Caco-2 (cell line): ENCODE measurements at regions not wholly inside any gene's neighbourhood (a gene's known extent, or its start where the extent isn't known, plus 50 kb on each side); places are given as distances from the start of the nearest gene placed in this dataset.

Experiments
- BruUV-seq: library from RNA; stranded (reverse); fragments of 400-500 nt; replicated peaks from 2 replicates; lab custom pipeline; 2021; lab: Mats Ljungman, UMichigan
- CTCF ChIA-PET: fragments of 300-600 bp; sonication (Branson Sonifier 250); formaldehyde crosslinking; loops from one replicate; lab custom pipeline; 2022; ENCODE audit warnings: antibody characterized with exemption; lab: Charles Lee
- POLR2A ChIA-PET: fragments of 300-600 bp; sonication (Branson Sonifier 250); formaldehyde crosslinking; loops from one replicate; lab custom pipeline; 2022; ENCODE audit warnings: antibody characterized with exemption; lab: Charles Lee
- DNase-seq, 2 experiments: peaks; one replicate each; pipeline versions ENCODE4 v3.0.0 to v3.0.0-alpha.2; 2020 to 2022
- H3K27me3 ChIP-seq: replicated peaks from 2 replicates; pipeline ENCODE4 v1.6.0; 2011; ENCODE audit warnings: low read length; ENCODE audit not compliant: control insufficient read depth, insufficient read depth
- H3K36me3 ChIP-seq: 2 replicates; pipeline ENCODE4 v1.5.1; 2011; ENCODE audit warnings: low read length; ENCODE audit not compliant: control insufficient read depth, insufficient read depth
- H3K4me1 ChIP-seq: fragments of 250-450 bp; sonication (Bioruptor Pico); 2 replicates; pipeline ENCODE4 v1.5.1; 2020; ENCODE audit warnings: mild to moderate bottlenecking
- H3K4me3 ChIP-seq: 2 replicates; pipeline ENCODE4 v1.5.1; 2011; ENCODE audit warnings: low read depth, mild to moderate bottlenecking, control low read depth, low read length
- H3K9me3 ChIP-seq: fragments of 250-450 bp; sonication (Bioruptor Pico); 2 replicates; pipeline ENCODE4 v1.5.1; 2020; ENCODE audit warnings: mild to moderate bottlenecking, moderate library complexity
- H3K27ac Mint-ChIP-seq: one replicate; pipeline ENCODE4 v1.8.0; 2022; ENCODE audit warnings: mixed read lengths; ENCODE audit not compliant: unreplicated experiment
- H3K27me3 Mint-ChIP-seq: one replicate; pipeline ENCODE4 v1.8.0; 2022; ENCODE audit warnings: mixed read lengths; ENCODE audit not compliant: insufficient read depth, unreplicated experiment
- H3K36me3 Mint-ChIP-seq: one replicate; pipeline ENCODE4 v1.8.0; 2022; ENCODE audit warnings: mild to moderate bottlenecking, mixed read lengths; ENCODE audit not compliant: insufficient read depth, unreplicated experiment
- H3K4me1 Mint-ChIP-seq: one replicate; pipeline ENCODE4 v1.8.0; 2022; ENCODE audit warnings: low read depth, mixed read lengths; ENCODE audit not compliant: unreplicated experiment
- H3K4me3 Mint-ChIP-seq: one replicate; pipeline ENCODE4 v1.8.0; 2022; ENCODE audit warnings: mild to moderate bottlenecking, moderate library complexity, mixed read lengths; ENCODE audit not compliant: unreplicated experiment
- H3K9me3 Mint-ChIP-seq: one replicate; pipeline ENCODE4 v1.8.0; 2022; ENCODE audit warnings: mixed read lengths; ENCODE audit not compliant: unreplicated experiment
- CTCF ChIP-seq, 2 experiments: fragments of 200-600 bp in 1 of 2; IDR thresholded peaks; 1 replicate in 1 of 2; 2 replicates in 1 of 2; pipeline versions ENCODE4 v1.5.1 to v1.8.0; 2011 to 2022; ENCODE audit warnings: antibody characterized with exemption in 1 of 2, control low read depth in 1 of 2, inconsistent platforms in 1 of 2, low read depth in 1 of 2, low read length in 1 of 2, mild to moderate bottlenecking in 1 of 2, moderate library complexity in 1 of 2; ENCODE audit not compliant: insufficient read depth in 1 of 2, severe bottlenecking in 1 of 2, unreplicated experiment in 1 of 2
- intact Hi-C: fragments of 100-400 bp; cut with micrococcal nuclease; formaldehyde crosslinking; loops from one replicate; pipeline ENCODE4 v1.10.0; 2022; ENCODE audit not compliant: unreplicated experiment

GRCh38 chr5:2192496-2192895 lies 309.8 kb upstream of the IRX4 start:
- Mint-ChIP-seq H3K27me3 (peaks cover 7% of the 10 kb centered on the region), H3K36me3 (no peaks in the 10 kb centered on the region), H3K4me1 (no peaks in the 10 kb centered on the region), H3K4me3 (no peak overlapping the region), H3K27ac (no peak overlapping the region), H3K9me3 (peaks cover 13% of the 10 kb centered on the region)
- Histone ChIP-seq H3K27me3 (no peaks in the 10 kb centered on the region), H3K36me3 (no peaks in the 10 kb centered on the region), H3K4me1 (no peaks in the 10 kb centered on the region), H3K4me3 (no peak overlapping the region), H3K9me3 (peaks cover 6% of the 10 kb centered on the region; the same call in 1 of the 2 replicates)
- POLR2A ChIA-PET = no interaction called here
- TF ChIP-seq CTCF (IDR thresholded peaks at IDR 0.05; ENCODE audit: insufficient read depth in 1 of 2, low read depth in 1 of 2, low read length in 1 of 2, severe bottlenecking in 1 of 2, unreplicated experiment in 1 of 2) = no peak
- DNase-seq = no peak
- CTCF ChIA-PET = no interaction called here
- no TSS peak for BruUV-seq
- intact Hi-C loops = no loop called here

GRCh38 chr5:2191972-2192371 lies 309.2 kb upstream of the IRX4 start:
- H3K36me3 ChIP-seq = no peaks in the 10 kb centered on the region
- intact Hi-C loops = no loop called here
- ChIA-PET CTCF (no interaction called here), POLR2A (no interaction called here)
- BruUV-seq = no TSS peak
- Mint-ChIP-seq H3K4me1 (no peaks in the 10 kb centered on the region), H3K9me3 (peaks cover 13% of the 10 kb centered on the region), H3K36me3 (no peaks in the 10 kb centered on the region), H3K27ac (no peak overlapping the region), H3K4me3 (no peak overlapping the region), H3K27me3 (peaks cover 7% of the 10 kb centered on the region)
- no peaks in the 10 kb centered on the region for H3K4me1 ChIP-seq
- no peak for TF ChIP-seq CTCF (IDR thresholded peaks at IDR 0.05; ENCODE audit: insufficient read depth in 1 of 2, low read depth in 1 of 2, low read length in 1 of 2, severe bottlenecking in 1 of 2, unreplicated experiment in 1 of 2)
- no peak for DNase-seq
- no peak overlapping the region for H3K4me3 ChIP-seq
- H3K27me3 ChIP-seq = no peaks in the 10 kb centered on the region
- H3K9me3 ChIP-seq = peaks cover 6% of the 10 kb centered on the region; the same call in 1 of the 2 replicates

- H3K36me3 ChIP-seq = no peaks in the 10 kb centered on the region
- Mint-ChIP-seq H3K4me3 (no peak overlapping the region), H3K9me3 (peaks cover 5% of the 10 kb centered on the region), H3K27ac (no peak overlapping the region), H3K36me3 (no peaks in the 10 kb centered on the region), H3K27me3 (peaks cover 11% of the 10 kb centered on the region), H3K4me1 (no peaks in the 10 kb centered on the region)
- CTCF ChIA-PET = no interaction called here
- H3K4me1 ChIP-seq = no peaks in the 10 kb centered on the region
- no peak for DNase-seq
- POLR2A ChIA-PET = no interaction called here
- H3K27me3 ChIP-seq = no peaks in the 10 kb centered on the region
- H3K9me3 ChIP-seq = peaks cover 6% of the 10 kb centered on the region; the same call in 1 of the 2 replicates
- H3K4me3 ChIP-seq = no peak overlapping the region
- intact Hi-C loops = no loop called here
- no TSS peak for BruUV-seq
- no peak for TF ChIP-seq CTCF (IDR thresholded peaks at IDR 0.05; ENCODE audit: insufficient read depth in 1 of 2, low read depth in 1 of 2, low read length in 1 of 2, severe bottlenecking in 1 of 2, unreplicated experiment in 1 of 2)
These were observed 307.8 kb upstream of the IRX4 start for GRCh38 chr5:2190549-2190948.
